Uterus (tissue), 3 donors: ENCODE measurements at regions not wholly inside any gene's neighbourhood (a gene's known extent, or its start where the extent isn't known, plus 50 kb on each side); places are given as distances from the start of the nearest gene placed in this dataset.

Experiments
- DNase-seq, 2 donors: peaks; one replicate each; pipeline ENCODE4 v3.0.0-alpha.2; 2019 to 2020
- H3K27ac ChIP-seq, 2 donors: fragments of 200-600 bp; sonication (generic); 1 replicate in 1 of 2; 2 replicates in 1 of 2; pipeline ENCODE4 v1.5.1; 2016 to 2018
- H3K27me3 ChIP-seq, 2 donors: fragments of 200-600 bp; sonication (generic); one replicate each; pipeline ENCODE4 v1.5.1; 2018 to 2019; ENCODE audit warnings: control low read depth in 1 of 2
- H3K36me3 ChIP-seq, 2 donors: fragments of 200-600 bp; sonication (generic); one replicate each; pipeline ENCODE4 v1.5.1; 2019; ENCODE audit warnings: control low read depth in 1 of 2
- H3K4me1 ChIP-seq, 2 donors: fragments of 200-600 bp; sonication (generic); one replicate each; pipeline ENCODE4 v1.5.1; 2018 to 2019; ENCODE audit warnings: control low read depth in 1 of 2
- H3K4me3 ChIP-seq, 2 donors: fragments of 200-600 bp; sonication (generic); 1 replicate in 1 of 2; 2 replicates in 1 of 2; pipeline ENCODE4 v1.5.1; 2018 to 2019; ENCODE audit warnings: mild to moderate bottlenecking in 1 of 2
- H3K9me3 ChIP-seq, 2 donors: fragments of 200-600 bp; sonication (generic); one replicate each; pipeline ENCODE4 v1.5.1; 2019; ENCODE audit warnings: control low read depth in 1 of 2
- CTCF ChIP-seq, 4 experiments: fragments of 200-600 bp in 2 of 4; fragments of 450-650 bp in 2 of 4; sonication (generic) in 2 of 4; IDR thresholded peaks; one replicate each; pipeline ENCODE4 v1.5.1; 2016 to 2019; ENCODE audit warnings: antibody characterized with exemption in 4 of 4, mild to moderate bottlenecking in 2 of 4, moderate library complexity in 1 of 4
- POLR2A ChIP-seq, 2 donors: fragments of 450-650 bp; IDR thresholded peaks; one replicate each; pipeline ENCODE4 v1.6.1; 2016; ENCODE audit warnings: antibody characterized with exemption in 2 of 2, mild to moderate bottlenecking in 1 of 2, moderate library complexity in 1 of 2
- intact Hi-C: fragments of 100-400 bp; cut with DNase I; formaldehyde crosslinking; loops from one replicate; pipeline ENCODE4 v1.15.1; 2023; ENCODE audit warnings: low total_unique reads
- donor health status: DM: yes; HTN: yes; CAD: no.

GRCh38 chr13:22050951-22051563 lies 380.2 kb downstream of the FGF9 start:
- DNase-seq = no peak

GRCh38 chr13:22053053-22053452 lies 382.2 kb downstream of the FGF9 start:
- Histone ChIP-seq H3K27me3 (no peaks in the 10 kb centered on the region), H3K9me3 (no peaks in the 10 kb centered on the region), H3K27ac (no peak overlapping the region), H3K4me1 (no peaks in the 10 kb centered on the region), H3K4me3 (no peak overlapping the region), H3K36me3 (peaks cover 0 to 5% of the 10 kb centered on the region in 2 donors)
- DNase-seq = no peak
- no peak for TF ChIP-seq CTCF (IDR thresholded peaks at IDR 0.05)
- no peak for TF ChIP-seq POLR2A (IDR thresholded peaks at IDR 0.05)
- intact Hi-C loops = no loop called here

More at GRCh38 chr13:22050951-22051563, 380.2 kb downstream of the FGF9 start:
- Histone ChIP-seq H3K4me3 (no peak overlapping the region), H3K36me3 (peaks cover 0 to 5% of the 10 kb centered on the region in 2 donors), H3K27ac (no peak overlapping the region), H3K9me3 (no peaks in the 10 kb centered on the region), H3K4me1 (no peaks in the 10 kb centered on the region), H3K27me3 (no peaks in the 10 kb centered on the region)
- intact Hi-C loops = no loop called here
- TF ChIP-seq CTCF (IDR thresholded peaks at IDR 0.05) (no peak), POLR2A (IDR thresholded peaks at IDR 0.05) (no peak)

GRCh38 chr13:22055259-22055658 lies 384.4 kb downstream of the FGF9 start:
- H3K4me3 ChIP-seq = no peak overlapping the region
- no peak for TF ChIP-seq CTCF (IDR thresholded peaks at IDR 0.05)
- H3K9me3 ChIP-seq = no peaks in the 10 kb centered on the region
- no peak overlapping the region for H3K27ac ChIP-seq
- H3K36me3 ChIP-seq = no peaks in the 10 kb centered on the region
- H3K4me1 ChIP-seq = no peaks in the 10 kb centered on the region
- H3K27me3 ChIP-seq = no peaks in the 10 kb centered on the region
- DNase-seq = no peak
- intact Hi-C loops = no loop called here

- DNase-seq = no peak
- TF ChIP-seq CTCF (IDR thresholded peaks at IDR 0.05) (no peak), POLR2A (IDR thresholded peaks at IDR 0.05) (no peak)
- Histone ChIP-seq H3K9me3 (no peaks in the 10 kb centered on the region), H3K27me3 (no peaks in the 10 kb centered on the region), H3K27ac (no peak overlapping the region), H3K36me3 (no peaks in the 10 kb centered on the region), H3K4me3 (no peak overlapping the region), H3K4me1 (no peaks in the 10 kb centered on the region)
- intact Hi-C loops = no loop called here
Observed at GRCh38 chr13:22060187-22060586, 389.3 kb downstream of the FGF9 start.

- Histone ChIP-seq H3K4me3 (no peak overlapping the region), H3K4me1 (no peaks in the 10 kb centered on the region), H3K36me3 (no peaks in the 10 kb centered on the region), H3K9me3 (no peaks in the 10 kb centered on the region), H3K27ac (no peak overlapping the region), H3K27me3 (no peaks in the 10 kb centered on the region)
- TF ChIP-seq CTCF (IDR thresholded peaks at IDR 0.05) (no peak), POLR2A (IDR thresholded peaks at IDR 0.05) (no peak)
- intact Hi-C loops = no loop called here
- no peak for DNase-seq
Observed at GRCh38 chr13:22061371-22061805, 390.5 kb downstream of the FGF9 start.
